ENCODE measurements at regions not wholly inside any gene's neighbourhood (a gene's known extent, or its start where the extent isn't known, plus 50 kb on each side); places are given as distances from the start of the nearest gene placed in this dataset.

- no peak for DNase-seq
These were observed 744.8 kb downstream of the KCTD16 start for GRCh38 chr5:144915452-144915851.

GRCh38 chr5:144913661-144914060, 743.0 kb downstream of the KCTD16 start:
- no peak for DNase-seq

DNA sequence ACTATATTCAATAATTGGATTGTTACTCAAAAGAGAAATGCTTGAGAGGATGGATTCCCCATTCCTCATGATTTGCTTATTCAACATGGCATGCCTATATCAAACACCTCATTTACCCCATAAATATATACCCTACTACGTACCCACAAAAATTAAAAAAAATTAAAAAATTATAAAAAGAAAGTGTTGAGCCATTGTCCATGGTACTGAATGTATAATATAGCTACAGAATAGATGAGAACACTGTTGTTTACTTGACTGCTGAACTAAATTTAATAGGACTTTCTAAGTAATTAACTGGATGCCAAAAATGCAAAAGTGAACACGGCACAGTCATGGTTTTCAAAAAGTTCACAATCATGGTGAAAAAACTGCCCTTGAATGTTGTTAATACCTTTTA, 725.8 kb downstream of the KCTD16 start:
- no peak for DNase-seq

DNA sequence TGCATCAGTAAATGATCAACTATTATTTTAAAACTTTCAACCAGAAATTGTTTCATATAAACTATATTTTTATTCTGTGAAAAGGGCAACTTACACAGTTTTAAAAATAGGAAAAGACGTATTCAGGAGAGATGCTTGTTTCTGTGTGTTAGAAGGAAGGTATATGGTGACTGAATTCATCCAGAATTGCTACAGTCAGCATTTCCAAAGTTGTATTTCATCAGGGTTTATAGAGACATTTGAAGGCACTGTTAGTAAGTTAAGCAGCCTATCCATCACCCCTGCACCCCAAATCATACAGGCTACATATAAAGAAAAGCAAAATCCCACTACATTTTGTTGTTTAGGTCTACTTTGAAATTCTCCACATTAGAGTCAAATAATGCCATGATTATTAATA, 716.0 kb downstream of the KCTD16 start:
- DNase-seq: no peak

- no peak for DNase-seq
These were observed 712.1 kb downstream of the KCTD16 start for GRCh38 chr5:144882739-144883283.

- DNase-seq: no peak
These were observed 709.8 kb downstream of the KCTD16 start for GRCh38 chr5:144880513-144880912.

GRCh38 chr5:144876990-144877389, 706.3 kb downstream of the KCTD16 start:
- no peak for DNase-seq

- no peak for DNase-seq
These were observed 702.4 kb downstream of the KCTD16 start for GRCh38 chr5:144873076-144873475.

DNA sequence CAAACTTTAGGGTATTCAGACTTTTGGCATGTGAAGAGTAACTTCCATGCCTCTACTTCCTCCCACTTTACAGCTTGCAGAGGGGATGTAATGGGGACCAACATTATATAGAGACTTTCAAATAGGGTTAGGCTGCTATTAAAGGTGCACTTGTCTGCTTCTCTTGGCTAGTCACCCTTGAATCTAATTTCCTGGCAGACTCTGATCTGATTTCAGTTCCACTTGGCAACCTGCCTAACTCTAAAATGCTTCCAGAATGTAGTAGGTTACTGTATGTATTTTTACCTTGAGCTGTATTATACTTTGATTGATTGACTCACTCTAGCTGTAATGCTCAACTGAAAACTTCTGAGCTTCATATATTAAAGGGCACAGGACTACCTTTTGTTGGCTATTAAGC, 693.4 kb downstream of the KCTD16 start:
- DNase-seq: no peak

GRCh38 chr5:144857454-144857853, 686.8 kb downstream of the KCTD16 start:
- DNase-seq: no peak

- DNase-seq: no peak
These were observed 673.4 kb downstream of the KCTD16 start for GRCh38 chr5:144844086-144844485.

DNA sequence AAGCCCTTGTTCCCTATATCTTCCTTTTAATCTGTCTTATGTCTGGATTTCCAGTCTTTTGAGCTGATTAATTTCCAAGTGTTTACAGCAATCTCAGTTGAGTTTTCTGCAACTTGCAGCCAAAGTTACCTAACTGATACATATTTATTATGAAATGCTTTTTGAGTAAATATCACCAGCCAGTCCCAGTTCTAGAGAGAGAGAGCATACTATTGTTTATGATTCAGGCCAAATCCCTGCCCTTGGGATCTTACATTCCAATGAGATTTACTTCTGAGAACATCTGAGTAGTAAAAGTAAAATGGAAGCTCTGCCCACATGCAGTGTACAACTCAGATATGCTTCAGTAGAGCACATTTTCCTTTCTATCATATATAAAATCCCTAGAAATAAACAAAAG, 661.7 kb downstream of the KCTD16 start:
- no peak for DNase-seq

DNA sequence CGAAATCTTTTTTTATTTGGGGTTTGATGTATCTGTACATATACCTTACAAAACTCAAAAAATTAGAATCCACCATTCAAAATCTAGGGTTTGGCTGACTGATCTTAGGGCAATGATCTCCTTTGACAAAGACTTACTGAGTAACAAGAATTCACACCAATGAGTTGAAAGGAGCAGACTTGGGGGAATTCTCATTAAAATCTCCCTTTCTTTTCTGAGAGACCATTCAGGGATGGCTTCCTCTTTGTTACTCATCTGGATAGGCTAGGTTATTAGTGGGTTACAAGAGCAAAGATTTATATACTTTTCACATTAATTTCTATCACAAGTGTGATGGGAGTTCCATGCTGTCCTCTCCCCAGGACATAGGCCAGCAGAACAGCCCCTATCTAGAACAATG, 661.0 kb downstream of the KCTD16 start:
- no peak for DNase-seq

DNA sequence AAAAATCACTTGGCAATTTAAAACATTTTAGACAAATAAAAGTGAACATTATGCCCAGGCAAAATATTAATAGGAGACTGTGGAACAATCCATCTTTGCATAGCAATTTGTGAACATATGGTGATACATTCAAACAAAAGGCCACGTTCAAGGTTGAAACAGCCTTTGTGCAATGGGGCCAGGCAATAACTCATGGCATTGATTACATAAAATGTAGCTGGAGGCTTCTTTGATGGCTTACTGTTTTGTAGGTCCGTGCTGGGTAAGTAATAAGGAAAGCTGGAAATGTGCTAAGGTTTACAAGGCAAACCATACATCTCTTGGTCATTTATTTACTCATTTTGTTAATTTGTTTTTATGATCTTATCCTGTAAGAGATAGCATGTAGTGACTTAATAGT, 651.8 kb downstream of the KCTD16 start:
- DNase-seq: no peak

GRCh38 chr5:144820278-144820677, 649.6 kb downstream of the KCTD16 start:
- DNase-seq: no peak

- no peak for DNase-seq
These were observed 644.5 kb downstream of the KCTD16 start for GRCh38 chr5:144815131-144815530.

GRCh38 chr5:144812763-144813162, 642.1 kb downstream of the KCTD16 start:
- DNase-seq: no peak

- DNase-seq: no peak
These were observed 629.5 kb downstream of the KCTD16 start for GRCh38 chr5:144800169-144800568.

- DNase-seq: no peak
These were observed 627.9 kb downstream of the KCTD16 start for GRCh38 chr5:144798595-144798994.

DNA sequence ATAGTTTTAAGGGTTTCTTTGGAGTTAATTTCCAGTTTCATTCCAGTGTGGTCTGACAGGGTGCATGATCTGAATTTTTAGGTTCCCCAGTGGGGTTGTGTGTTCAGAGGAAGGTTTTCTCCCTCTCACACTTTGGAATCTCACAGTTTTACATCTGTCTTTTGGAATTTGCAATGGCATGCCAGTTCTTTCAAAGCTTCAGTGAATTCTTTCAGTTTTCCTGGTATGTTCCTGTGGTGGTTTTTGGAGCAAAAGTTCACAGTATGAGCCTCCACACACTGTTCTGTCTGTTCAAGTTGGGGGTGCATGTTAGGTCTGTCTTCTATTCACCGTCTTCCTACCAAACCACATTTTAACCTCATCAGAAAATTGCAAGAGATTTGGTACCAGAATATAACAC, 624.2 kb downstream of the KCTD16 start:
- no peak for DNase-seq

DNA sequence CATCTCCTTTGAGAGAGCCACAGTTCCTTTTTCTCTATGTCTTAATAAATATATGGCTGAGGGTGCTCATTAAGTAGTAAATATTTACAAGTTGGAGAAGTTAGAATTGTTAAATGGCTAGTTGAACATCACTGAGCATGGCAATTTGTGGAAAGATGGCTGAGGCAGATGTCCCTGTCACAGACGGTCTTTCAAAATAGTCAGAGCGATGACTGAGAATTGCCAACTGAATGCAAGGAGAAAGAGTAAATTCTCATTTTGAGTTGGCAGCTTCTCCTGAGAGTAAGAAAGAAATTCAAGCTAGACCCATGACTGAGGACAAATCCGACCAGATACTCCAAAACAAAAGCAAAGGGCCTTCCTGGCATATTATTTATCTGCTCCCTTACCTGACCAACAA, 617.9 kb downstream of the KCTD16 start:
- no peak for DNase-seq

GRCh38 chr5:144788046-144788445, 617.4 kb downstream of the KCTD16 start:
- no peak for DNase-seq

DNA sequence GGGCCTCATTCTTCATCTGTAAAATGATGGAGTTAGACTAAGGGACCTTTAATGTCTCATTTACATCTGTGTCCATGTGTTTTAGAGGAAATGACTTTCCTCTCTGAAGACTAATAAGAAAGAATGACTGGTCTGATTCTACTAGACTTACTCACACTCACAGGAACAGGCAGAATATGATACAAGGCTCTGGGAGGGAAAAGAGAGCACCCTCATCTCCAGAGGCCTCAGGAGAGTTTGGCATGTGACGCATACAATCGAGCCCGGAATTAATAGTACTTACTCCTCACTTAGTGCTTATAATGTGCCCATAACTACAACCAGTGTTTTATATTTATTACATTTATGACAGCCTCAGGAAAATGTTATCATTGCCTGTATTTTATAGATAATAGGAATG, 608.7 kb downstream of the KCTD16 start:
- DNase-seq: no peak

DNA sequence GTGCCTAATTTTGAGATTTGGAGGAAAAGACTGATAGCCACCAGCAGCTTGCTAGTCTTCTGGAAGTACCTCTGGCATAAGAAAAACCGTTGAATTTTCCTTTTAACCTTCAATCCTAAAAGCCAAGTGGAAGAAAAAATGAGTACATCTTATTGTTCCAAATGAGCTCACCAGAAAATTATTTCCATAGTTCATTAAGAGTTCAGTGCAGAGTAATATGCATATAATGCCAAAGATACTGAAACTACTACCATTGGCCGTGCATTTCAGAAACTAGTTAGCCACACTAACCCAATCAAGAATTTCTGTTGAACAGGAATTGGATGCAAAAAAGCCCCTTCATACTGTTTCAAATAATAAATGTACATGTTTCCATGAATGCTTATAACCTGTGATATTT, 607.9 kb downstream of the KCTD16 start:
- DNase-seq: no peak

GRCh38 chr5:144774197-144774596, 603.5 kb downstream of the KCTD16 start:
- no peak for DNase-seq

DNA sequence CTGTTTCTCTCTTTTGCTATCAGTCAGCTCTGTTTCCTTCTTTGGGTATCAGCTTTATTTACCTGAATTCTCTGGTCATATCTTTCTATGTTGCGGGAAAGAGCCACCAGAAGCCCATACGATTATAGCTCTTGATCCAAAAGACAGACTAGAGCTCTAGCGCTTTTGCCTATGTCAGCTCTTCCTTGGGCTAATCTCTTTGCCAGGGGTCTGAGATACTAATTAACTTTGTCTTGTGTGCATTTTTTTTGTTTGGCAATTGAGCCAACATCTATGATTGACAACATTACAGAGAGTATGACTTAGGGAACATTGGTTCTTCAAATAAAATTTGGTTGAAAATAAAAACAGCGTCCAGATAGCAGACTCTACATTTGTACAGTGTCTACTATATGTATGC, 603.0 kb downstream of the KCTD16 start:
- no peak for DNase-seq
